H1 (cell line): ENCODE measurements at regions not wholly inside any gene's neighbourhood (a gene's known extent, or its start where the extent isn't known, plus 50 kb on each side); places are given as distances from the start of the nearest gene placed in this dataset.

Source experiments
- CTCF ChIA-PET: fragments of 300-600 bp; sonication (Branson Sonifier 250); formaldehyde crosslinking; loops from one replicate; lab custom pipeline; 2021; ENCODE audit not compliant: partially characterized antibody; lab: Charles Lee
- POLR2A ChIA-PET: fragments of 300-600 bp; sonication (Branson Sonifier 250); formaldehyde crosslinking; loops from one replicate; lab custom pipeline; 2021; ENCODE audit warnings: inconsistent platforms; ENCODE audit not compliant: partially characterized antibody; lab: Charles Lee
- DNase-seq, 2 experiments: peaks; one replicate each; pipeline versions ENCODE4 v3.0.0 to v3.0.0-alpha.2; 2010 to 2022; ENCODE audit warnings: low spot score in 2 of 2, low read depth in 1 of 2, mixed read lengths in 1 of 2
- FAIRE-seq: peaks from 2 replicates; lab custom pipeline; 2011; peaks lifted over from hg19 to GRCh38; lab: Jason Lieb, UNC
- H2AFZ ChIP-seq: 2 replicates; pipeline ENCODE4 v1.8.1; 2012; ENCODE audit warnings: low read length, inconsistent platforms
- H2AK5ac ChIP-seq: 2 replicates; pipeline ENCODE4 v1.6.1; 2013; ENCODE audit warnings: low read depth, low read length
- H2BK120ac ChIP-seq: replicated peaks from 2 replicates; pipeline ENCODE3; 2013; ENCODE audit warnings: low read depth, low read length, inconsistent platforms
- H2BK12ac ChIP-seq: 2 replicates; pipeline ENCODE4 v1.6.1; 2013; ENCODE audit warnings: low read depth, low read length
- H2BK15ac ChIP-seq: 2 replicates; pipeline ENCODE4 v1.6.1; 2013; ENCODE audit warnings: low read length
- H2BK20ac ChIP-seq: 2 replicates; pipeline ENCODE4 v1.6.1; 2013; ENCODE audit warnings: low read length
- H2BK5ac ChIP-seq: 2 replicates; pipeline ENCODE4 v1.6.1; 2013; ENCODE audit warnings: low read depth, low read length
- H3K14ac ChIP-seq: 2 replicates; pipeline ENCODE4 v1.6.1; 2013; ENCODE audit warnings: inconsistent platforms; ENCODE audit not compliant: insufficient read length
- H3K18ac ChIP-seq: 2 replicates; pipeline ENCODE4 v1.6.1; 2013; ENCODE audit warnings: low read length; ENCODE audit errors: extremely low read depth
- H3K23ac ChIP-seq: 2 replicates; pipeline ENCODE4 v1.6.1; 2013; ENCODE audit warnings: inconsistent platforms; ENCODE audit not compliant: insufficient read length
- H3K23me2 ChIP-seq: 2 replicates; pipeline ENCODE4 v1.6.1; 2013; ENCODE audit warnings: low read depth, low read length
- H3K27ac ChIP-seq: 2 replicates; pipeline ENCODE4 v1.6.1; 2011; ENCODE audit warnings: low read depth, low read length, inconsistent platforms
- H3K27me3 ChIP-seq, 4 experiments: replicated peaks in 1 of 4; 1 replicate in 1 of 4; 2 replicates in 3 of 4; pipeline versions ENCODE4 v1.6.1 to v1.8.1; 2011 to 2013; ENCODE audit warnings: low read length in 3 of 4, mild to moderate bottlenecking in 3 of 4, inconsistent platforms in 2 of 4, mixed read lengths in 2 of 4, moderate library complexity in 1 of 4; ENCODE audit not compliant: control insufficient read depth in 3 of 4, insufficient read depth in 3 of 4; ENCODE audit errors: extremely low read depth in 1 of 4
- H3K36me3 ChIP-seq, 4 experiments: 2 replicates each; pipeline versions ENCODE4 v1.6.1 to v1.8.1; 2011 to 2013; ENCODE audit warnings: mild to moderate bottlenecking in 4 of 4, low read length in 3 of 4, moderate library complexity in 2 of 4, control low read depth in 1 of 4, inconsistent platforms in 1 of 4; ENCODE audit not compliant: insufficient read depth in 4 of 4, control insufficient read depth in 2 of 4
- H3K4ac ChIP-seq: replicated peaks from 2 replicates; pipeline ENCODE3; 2013; ENCODE audit warnings: low read length, low read depth, mixed read lengths, inconsistent platforms; ENCODE audit not compliant: insufficient read length
- H3K4me1 ChIP-seq, 4 experiments: replicated peaks in 1 of 4; 1 replicate in 1 of 4; 2 replicates in 3 of 4; pipeline versions ENCODE4 v1.6.1 to v1.8.1; 2011 to 2013; ENCODE audit warnings: low read length in 3 of 4, inconsistent platforms in 2 of 4, mixed read lengths in 1 of 4; ENCODE audit not compliant: insufficient read depth in 4 of 4, control insufficient read depth in 3 of 4
- H3K4me2 ChIP-seq, 2 experiments: 2 replicates each; pipeline versions ENCODE4 v1.6.1 to v1.8.1; 2011 to 2013; ENCODE audit warnings: low read depth in 2 of 2, low read length in 2 of 2, control low read depth in 1 of 2, inconsistent platforms in 1 of 2, mild to moderate bottlenecking in 1 of 2; ENCODE audit not compliant: insufficient read depth in 1 of 2
- H3K4me3 ChIP-seq, 4 experiments: fragments of 200-600, 300-600 bp in 1 of 4; sonication (generic), shearing (Covaris generic), sonication (Bioruptor Twin) in 1 of 4; 2 replicates each; pipeline versions ENCODE4 v1.5.1 to v1.8.1; 2011 to 2016; ENCODE audit warnings: low read length in 4 of 4, low read depth in 3 of 4, control low read depth in 2 of 4, inconsistent platforms in 2 of 4, mild to moderate bottlenecking in 2 of 4, mixed read lengths in 1 of 4, moderate library complexity in 1 of 4; ENCODE audit not compliant: insufficient read depth in 2 of 4; ENCODE audit errors: extremely low read depth in 1 of 4
- H3K56ac ChIP-seq: replicated peaks from 2 replicates; pipeline ENCODE3; 2013; ENCODE audit warnings: low read depth, mild to moderate bottlenecking, mixed read lengths, low read length, inconsistent platforms; ENCODE audit not compliant: insufficient read length
- H3K79me1 ChIP-seq: 2 replicates; pipeline ENCODE4 v1.6.1; 2013; ENCODE audit warnings: low read depth, low read length, control low read depth
- H3K79me2 ChIP-seq, 2 experiments: 2 replicates each; pipeline versions ENCODE4 v1.6.1 to v1.8.1; 2012 to 2013; ENCODE audit warnings: low read length in 2 of 2, mild to moderate bottlenecking in 2 of 2, inconsistent platforms in 1 of 2; ENCODE audit not compliant: insufficient read depth in 2 of 2, control insufficient read depth in 1 of 2
- H3K9ac ChIP-seq, 4 experiments: replicated peaks in 1 of 4; 1 replicate in 1 of 4; 2 replicates in 3 of 4; pipeline versions ENCODE4 v1.6.1 to v1.8.1; 2011 to 2013; ENCODE audit warnings: low read depth in 3 of 4, low read length in 3 of 4, control low read depth in 2 of 4, mild to moderate bottlenecking in 2 of 4, moderate library complexity in 2 of 4, inconsistent platforms in 1 of 4; ENCODE audit errors: extremely low read depth in 1 of 4
- H3K9me3 ChIP-seq, 2 experiments: 2 replicates each; pipeline versions ENCODE4 v1.6.1 to v1.8.1; 2012 to 2013; ENCODE audit warnings: mild to moderate bottlenecking in 2 of 2, moderate library complexity in 2 of 2, control low read depth in 1 of 2, inconsistent platforms in 1 of 2, low read depth in 1 of 2, low read length in 1 of 2, mixed read lengths in 1 of 2; ENCODE audit not compliant: insufficient read depth in 2 of 2
- H4K20me1 ChIP-seq, 2 experiments: replicated peaks in 1 of 2; 2 replicates each; pipeline versions ENCODE3 to v1.8.1; 2011 to 2013; ENCODE audit warnings: inconsistent platforms in 2 of 2, low read length in 2 of 2, mild to moderate bottlenecking in 1 of 2; ENCODE audit not compliant: insufficient read depth in 2 of 2, control insufficient read depth in 1 of 2
- H4K5ac ChIP-seq: 2 replicates; pipeline ENCODE4 v1.6.1; 2013; ENCODE audit warnings: low read length, low read depth, mixed read lengths, inconsistent platforms; ENCODE audit not compliant: insufficient read length
- H4K8ac ChIP-seq: 2 replicates; pipeline ENCODE4 v1.8.0; 2013; ENCODE audit warnings: mild to moderate bottlenecking, moderate library complexity, low read length, inconsistent platforms; ENCODE audit not compliant: insufficient read depth; ENCODE audit errors: extremely low read depth
- H4K91ac ChIP-seq: replicated peaks from 2 replicates; pipeline ENCODE3; 2013; ENCODE audit warnings: low read length, mixed read lengths, inconsistent platforms; ENCODE audit not compliant: insufficient read length
- BCL11A ChIP-seq, 2 experiments: IDR thresholded peaks; one replicate each; pipeline ENCODE4 v1.6.1; 2011; ENCODE audit warnings: low read depth in 2 of 2, low read length in 2 of 2, mild to moderate bottlenecking in 2 of 2
- CBX8 ChIP-seq: fragments of 300-800, 300-1000 bp; sonication (generic); IDR thresholded peaks from 2 replicates; pipeline ENCODE4 v1.7.1; 2016; ENCODE audit warnings: low read depth, low read length, borderline replicate concordance
- CEBPB ChIP-seq: IDR thresholded peaks from 2 replicates; pipeline ENCODE4 v1.6.1; 2012; ENCODE audit warnings: low read depth, low read length
- FOSL1 ChIP-seq: IDR thresholded peaks from 2 replicates; pipeline ENCODE4 v1.6.1; 2011; ENCODE audit warnings: mild to moderate bottlenecking, low read depth, low read length, moderate library complexity; ENCODE audit not compliant: insufficient read depth
- POLR2A ChIP-seq, 2 experiments: IDR thresholded peaks; 1 replicate in 1 of 2; 2 replicates in 1 of 2; pipeline ENCODE4 v1.6.1; 2011; ENCODE audit warnings: low read depth in 2 of 2, low read length in 2 of 2, mild to moderate bottlenecking in 2 of 2; ENCODE audit errors: control extremely low read depth in 1 of 2
- RBBP5 ChIP-seq: IDR thresholded peaks from 2 replicates; pipeline ENCODE4 v1.7.1; 2012; ENCODE audit warnings: low read depth, mild to moderate bottlenecking, inconsistent platforms, low read length, moderate library complexity, borderline replicate concordance
- TCF12 ChIP-seq: IDR thresholded peaks from 2 replicates; pipeline ENCODE4 v1.6.1; 2011; ENCODE audit warnings: low read depth, mild to moderate bottlenecking, low read length
- YY1 ChIP-seq: IDR thresholded peaks from 2 replicates; pipeline ENCODE4 v1.6.1; 2011; ENCODE audit warnings: low read depth, mild to moderate bottlenecking, low read length
- WGBS, 2 experiments: shearing (Covaris generic) in 1 of 2; methylation state at CpG; one replicate each; pipeline versions ENCODE4 v1.1.6 to v1.1.7; 2013 to 2015; ENCODE audit warnings: low lambda C conversion rate in 2 of 2, mixed read lengths in 2 of 2, inconsistent platforms in 1 of 2, low coverage in 1 of 2, missing lambda C conversion rate in 1 of 2; ENCODE audit not compliant: insufficient replicate concordance in 2 of 2, insufficient coverage in 1 of 2, insufficient read length in 1 of 2; ENCODE audit errors: extremely low coverage in 1 of 2, missing lambda C conversion rate in 1 of 2; 5-methylcytosine and 5-hydroxymethylcytosine counted together
- TF ChIP-seq, protein P1 (sequence below): IDR thresholded peaks from 2 replicates; pipeline ENCODE4 v1.6.1; 2012; ENCODE audit warnings: low read length, inconsistent platforms

DNA sequence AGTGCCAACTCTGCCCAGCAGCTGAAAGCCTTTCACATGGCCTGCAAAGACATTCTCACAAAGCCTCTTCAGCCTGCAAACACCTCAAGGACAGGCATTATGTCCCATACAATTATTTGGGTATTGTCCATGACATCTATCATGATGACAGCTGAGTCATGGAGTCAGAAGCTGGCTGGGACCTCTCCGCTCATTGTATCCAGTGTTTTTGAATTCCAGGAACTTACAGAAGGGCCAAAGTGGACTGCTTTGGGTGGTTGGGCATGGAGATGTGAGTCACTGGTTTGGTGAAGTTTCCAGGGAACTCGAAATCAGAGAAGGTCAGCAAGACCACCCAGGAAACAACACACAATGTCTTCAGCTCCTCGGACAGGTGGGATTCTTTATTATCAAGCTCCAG lies 188.6 kb upstream of the CCL2 start:
- Histone ChIP-seq H3K9ac (no peak overlapping the region), H2AFZ (no peak overlapping the region), H3K79me1 (no peaks in the 10 kb centered on the region), H3K4ac (no peak overlapping the region), H3K79me2 (no peaks in the 10 kb centered on the region), H3K27ac (no peak overlapping the region), H3K4me3 (no peak overlapping the region), H2BK120ac (no peak overlapping the region), H4K5ac (no peak overlapping the region), H3K14ac (no peak overlapping the region), H4K91ac (no peak overlapping the region), H3K36me3 (no peaks in the 10 kb centered on the region), H2BK15ac (no peak overlapping the region), H3K23ac (no peak overlapping the region), H3K27me3 (no peaks in the 10 kb centered on the region), H2BK5ac (no peak overlapping the region), H3K23me2 (no peaks in the 10 kb centered on the region), H2AK5ac (no peak overlapping the region), H4K20me1 (peaks cover 0 to 3% of the 10 kb centered on the region in 2 experiments), H3K18ac (no peak overlapping the region), H3K9me3 (no peaks in the 10 kb centered on the region), H4K8ac (no peak overlapping the region; the same call in 1 of the 2 replicates), H2BK12ac (no peak overlapping the region), H2BK20ac (no peak overlapping the region), H3K56ac (no peak overlapping the region), H3K4me2 (no peak overlapping the region), H3K4me1 (no peaks in the 10 kb centered on the region)
- FAIRE-seq: no peak
- POLR2A ChIA-PET: no interaction called here
- no peak for DNase-seq
- WGBS, 2 experiments: 94% methylated on average over 3 of the region's 3 CpGs; no CpG with 5 or more reads in 1 of the 2 experiments
- CTCF ChIA-PET: interaction anchor here (1.0 to 1.5 kb wide), 2 partner anchors 15 to 27 kb away, joined by 3 read pairs; no protein-coding TSS in a partner anchor
- no peak for TF ChIP-seq RBBP5
- TF ChIP-seq, protein P1, sequence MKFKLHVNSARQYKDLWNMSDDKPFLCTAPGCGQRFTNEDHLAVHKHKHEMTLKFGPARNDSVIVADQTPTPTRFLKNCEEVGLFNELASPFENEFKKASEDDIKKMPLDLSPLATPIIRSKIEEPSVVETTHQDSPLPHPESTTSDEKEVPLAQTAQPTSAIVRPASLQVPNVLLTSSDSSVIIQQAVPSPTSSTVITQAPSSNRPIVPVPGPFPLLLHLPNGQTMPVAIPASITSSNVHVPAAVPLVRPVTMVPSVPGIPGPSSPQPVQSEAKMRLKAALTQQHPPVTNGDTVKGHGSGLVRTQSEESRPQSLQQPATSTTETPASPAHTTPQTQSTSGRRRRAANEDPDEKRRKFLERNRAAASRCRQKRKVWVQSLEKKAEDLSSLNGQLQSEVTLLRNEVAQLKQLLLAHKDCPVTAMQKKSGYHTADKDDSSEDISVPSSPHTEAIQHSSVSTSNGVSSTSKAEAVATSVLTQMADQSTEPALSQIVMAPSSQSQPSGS: no peak
- no peak for TF ChIP-seq FOSL1
- no peak for TF ChIP-seq BCL11A (IDR thresholded peaks at IDR 0.05; ENCODE audit: low read depth in 2 of 2, low read length in 2 of 2)
- TF ChIP-seq CBX8: no peak
- no peak for TF ChIP-seq YY1
- no peak for TF ChIP-seq CEBPB
- no peak for TF ChIP-seq POLR2A (IDR thresholded peaks at IDR 0.05; ENCODE audit: control extremely low read depth in 1 of 2, low read depth in 2 of 2, low read length in 2 of 2)
- TF ChIP-seq TCF12: no peak
